NCI-H2107 (cell line): ENCODE measurements at regions not wholly inside any gene's neighbourhood (a gene's known extent, or its start where the extent isn't known, plus 50 kb on each side); places are given as distances from the start of the nearest gene placed in this dataset.

Experiments
- DNase-seq: peaks from one replicate; lab custom pipeline; 2025; lab: John Stamatoyannopoulos, UW

GRCh38 chr11:98559961-98560360 lies 460.8 kb upstream of the CNTN5 start:
- DNase-seq: no peak

GRCh38 chr11:98561252-98561651 lies 459.5 kb upstream of the CNTN5 start:
- no peak for DNase-seq

- no peak for DNase-seq
These were observed 458.8 kb upstream of the CNTN5 start for GRCh38 chr11:98561877-98562395.

- DNase-seq: no peak
These were observed 456.5 kb upstream of the CNTN5 start for GRCh38 chr11:98564233-98564632.

- DNase-seq: no peak
These were observed 455.9 kb upstream of the CNTN5 start for GRCh38 chr11:98564881-98565280.

GRCh38 chr11:98565311-98565710 lies 455.4 kb upstream of the CNTN5 start:
- DNase-seq: no peak

GRCh38 chr11:98566978-98567377 lies 453.8 kb upstream of the CNTN5 start:
- DNase-seq: no peak

GRCh38 chr11:98568013-98568412 lies 452.7 kb upstream of the CNTN5 start:
- DNase-seq: no peak

GRCh38 chr11:98572941-98573340 lies 447.8 kb upstream of the CNTN5 start:
- DNase-seq: no peak

- DNase-seq: no peak
These were observed 432.9 kb upstream of the CNTN5 start for GRCh38 chr11:98587884-98588283.

GRCh38 chr11:98589967-98590366 lies 430.8 kb upstream of the CNTN5 start:
- no peak for DNase-seq

GRCh38 chr11:98600103-98600502 lies 420.6 kb upstream of the CNTN5 start:
- DNase-seq: no peak

- no peak for DNase-seq
These were observed 419.7 kb upstream of the CNTN5 start for GRCh38 chr11:98600786-98601773.

GRCh38 chr11:98616098-98616655 lies 404.6 kb upstream of the CNTN5 start:
- DNase-seq: no peak

GRCh38 chr11:98621767-98622166 lies 399.0 kb upstream of the CNTN5 start:
- DNase-seq: no peak

GRCh38 chr11:98625526-98625925 lies 395.2 kb upstream of the CNTN5 start:
- no peak for DNase-seq

- no peak for DNase-seq
These were observed 390.0 kb upstream of the CNTN5 start for GRCh38 chr11:98630736-98631135.

- no peak for DNase-seq
These were observed 363.0 kb upstream of the CNTN5 start for GRCh38 chr11:98657711-98658110.

- no peak for DNase-seq
These were observed 361.3 kb upstream of the CNTN5 start for GRCh38 chr11:98659431-98659830.

- DNase-seq: no peak
These were observed 346.4 kb upstream of the CNTN5 start for GRCh38 chr11:98674390-98674789.

GRCh38 chr11:98679673-98680072 lies 341.1 kb upstream of the CNTN5 start:
- no peak for DNase-seq

- DNase-seq: no peak
These were observed 319.2 kb upstream of the CNTN5 start for GRCh38 chr11:98701541-98701940.
